ENCODE measurements at regions not wholly inside any gene's neighbourhood (a gene's known extent, or its start where the extent isn't known, plus 50 kb on each side); places are given as distances from the start of the nearest gene placed in this dataset.
"Not testable (repeated sequence)": the region's sequence is repeated elsewhere in the genome, so short reads cannot be mapped to it uniquely, and the experiment has no call there.

- no peak for DNase-seq (ENCODE audit: low read depth, low spot score)
Observed at GRCh38 chr5:66413931-66414330, 182.3 kb upstream of the MAST4 start.

GRCh38 chr5:66415208-66415607, 181.0 kb upstream of the MAST4 start:
- DNase-seq (ENCODE audit: low read depth, low spot score), result peak; percentile 24

- no peak for DNase-seq (ENCODE audit: low read depth, low spot score)
Observed at GRCh38 chr5:66416698-66417097, 179.5 kb upstream of the MAST4 start.

- no peak for DNase-seq (ENCODE audit: low read depth, low spot score)
Observed at GRCh38 chr5:66417781-66418180, 178.4 kb upstream of the MAST4 start.

GRCh38 chr5:66423484-66423883, 172.7 kb upstream of the MAST4 start:
- DNase-seq (ENCODE audit: low read depth, low spot score), result no peak

GRCh38 chr5:66425842-66426241, 170.4 kb upstream of the MAST4 start:
- DNase-seq (ENCODE audit: low read depth, low spot score), result no peak

- no peak for DNase-seq (ENCODE audit: low read depth, low spot score)
Observed at GRCh38 chr5:66426259-66427138, 169.7 kb upstream of the MAST4 start.

GRCh38 chr5:66427139-66427442, 169.1 kb upstream of the MAST4 start:
- DNase-seq (ENCODE audit: low read depth, low spot score), result no peak

GRCh38 chr5:66436721-66437120, 159.5 kb upstream of the MAST4 start:
- no peak for DNase-seq (ENCODE audit: low read depth, low spot score)

GRCh38 chr5:66438087-66438486, 158.1 kb upstream of the MAST4 start:
- DNase-seq (ENCODE audit: low read depth, low spot score), result no peak

GRCh38 chr5:66438696-66439095, 157.5 kb upstream of the MAST4 start:
- no peak for DNase-seq (ENCODE audit: low read depth, low spot score)

- no peak for DNase-seq (ENCODE audit: low read depth, low spot score)
Observed at GRCh38 chr5:66440202-66440680, 156.0 kb upstream of the MAST4 start.

GRCh38 chr5:66441351-66441750, 154.8 kb upstream of the MAST4 start:
- no peak for DNase-seq (ENCODE audit: low read depth, low spot score)

GRCh38 chr5:66442951-66443445, 153.2 kb upstream of the MAST4 start:
- DNase-seq (ENCODE audit: low read depth, low spot score), result no peak

GRCh38 chr5:66443462-66444130, 152.6 kb upstream of the MAST4 start:
- DNase-seq (ENCODE audit: low read depth, low spot score), result peak; percentile 74

- not testable (repeated sequence) for DNase-seq (ENCODE audit: low read depth, low spot score)
Observed at GRCh38 chr5:66448070-66448469, 148.1 kb upstream of the MAST4 start.

- DNase-seq (ENCODE audit: low read depth, low spot score), result no peak
Observed at GRCh38 chr5:66450237-66450636, 146.0 kb upstream of the MAST4 start.

GRCh38 chr5:66450988-66451387, 145.2 kb upstream of the MAST4 start:
- DNase-seq (ENCODE audit: low read depth, low spot score), result no peak

GRCh38 chr5:66452109-66452508, 144.1 kb upstream of the MAST4 start:
- no peak for DNase-seq (ENCODE audit: low read depth, low spot score)

- DNase-seq (ENCODE audit: low read depth, low spot score), result peak; percentile 89
Observed at GRCh38 chr5:66454186-66455078, 141.8 kb upstream of the MAST4 start.

- no peak for DNase-seq (ENCODE audit: low read depth, low spot score)
Observed at GRCh38 chr5:66459728-66460127, 136.5 kb upstream of the MAST4 start.

GRCh38 chr5:66467564-66467963, 128.6 kb upstream of the MAST4 start:
- DNase-seq (ENCODE audit: low read depth, low spot score), result no peak

All from pulmonary artery endothelial cell (primary cell).